ENCODE measurements at regions not wholly inside any gene's neighbourhood (a gene's known extent, or its start where the extent isn't known, plus 50 kb on each side); places are given as distances from the start of the nearest gene placed in this dataset.

- TF ChIP-seq CTCF (IDR thresholded peaks at IDR 0.05) (no peak), SIN3A (IDR thresholded peaks at IDR 0.05; ENCODE audit: borderline replicate concordance, insufficient read depth, low read depth, low read length) (no peak), POLR2AphosphoS5 (IDR thresholded peaks at IDR 0.05; ENCODE audit: low read depth, low read length) (no peak), REST (IDR thresholded peaks at IDR 0.05; ENCODE audit: insufficient read depth in 1 of 2, low read depth in 2 of 2, low read length in 1 of 2) (no peak)
Measured at GRCh38 chr17:73815474-73815873, 171.2 kb upstream of the SDK2 start.

All from Panc1 (cell line).